HUES64 (cell line): ENCODE measurements at regions not wholly inside any gene's neighbourhood (a gene's known extent, or its start where the extent isn't known, plus 50 kb on each side); places are given as distances from the start of the nearest gene placed in this dataset.
A peak's percentile ranks its signal among the peaks of the same experiment; 100 is the strongest.

Experiments
- H3K27ac ChIP-seq: 2 replicates; pipeline ENCODE4 v1.7.0; 2013; ENCODE audit warnings: low read depth, low read length, inconsistent platforms
- H3K27me3 ChIP-seq: 2 replicates; pipeline ENCODE4 v1.6.1; 2013; ENCODE audit warnings: mild to moderate bottlenecking, low read length; ENCODE audit not compliant: insufficient read depth
- H3K36me3 ChIP-seq: 2 replicates; pipeline ENCODE4 v1.6.1; 2013; ENCODE audit warnings: mild to moderate bottlenecking, low read length; ENCODE audit not compliant: insufficient read depth
- H3K4me1 ChIP-seq: 2 replicates; pipeline ENCODE4 v1.6.1; 2013; ENCODE audit warnings: mild to moderate bottlenecking, low read length, moderate library complexity; ENCODE audit not compliant: insufficient read depth
- H3K4me3 ChIP-seq: 2 replicates; pipeline ENCODE4 v1.5.1; 2013; ENCODE audit warnings: mild to moderate bottlenecking, low read length, moderate library complexity
- H3K9ac ChIP-seq: 2 replicates; pipeline ENCODE4 v1.6.1; 2013; ENCODE audit warnings: mild to moderate bottlenecking, low read depth, low read length
- H3K9me3 ChIP-seq: 2 replicates; pipeline ENCODE4 v1.6.1; 2013; ENCODE audit warnings: low read depth, low read length; ENCODE audit not compliant: insufficient read depth
- WGBS: fragments of 150-250, 120-280 bp; methylation state at CpG from one replicate; pipeline ENCODE4 v1.1.7; 2013; ENCODE audit warnings: missing lambda C conversion rate; 5-methylcytosine and 5-hydroxymethylcytosine counted together

GRCh38 chr7:84565345-84566074 is 370.9 kb upstream of the SEMA3A start:
- Histone ChIP-seq H3K27ac (no peak overlapping the region), H3K9ac (no peak overlapping the region), H3K4me3 (no peak overlapping the region), H3K36me3 (no peaks in the 10 kb centered on the region), H3K9me3 (no peaks in the 10 kb centered on the region), H3K4me1 (no peaks in the 10 kb centered on the region; the same call in 1 of the 2 replicates), H3K27me3 (no peaks in the 10 kb centered on the region)
- WGBS: 94% methylated on average over 2 of the region's 2 CpGs

- H3K36me3 ChIP-seq: no peaks in the 10 kb centered on the region
- peaks cover 3% of the 10 kb centered on the region; the same call in 1 of the 2 replicates for H3K9me3 ChIP-seq
- H3K9ac ChIP-seq: no peak overlapping the region
- no peak overlapping the region for H3K4me3 ChIP-seq
- H3K4me1 ChIP-seq: peaks cover 9% of the 10 kb centered on the region
- no peak overlapping the region for H3K27ac ChIP-seq
- H3K27me3 ChIP-seq: no peaks in the 10 kb centered on the region
Measured at GRCh38 chr7:84553711-84554110, 359.1 kb upstream of the SEMA3A start.

- Histone ChIP-seq H3K9me3 (no peaks in the 10 kb centered on the region), H3K36me3 (no peaks in the 10 kb centered on the region), H3K9ac (no peak overlapping the region), H3K27me3 (no peaks in the 10 kb centered on the region), H3K4me3 (no peak overlapping the region), H3K27ac (peak overlapping the region; percentile 44; the same call in 1 of the 2 replicates), H3K4me1 (peaks cover 19% of the 10 kb centered on the region)
- 0% methylated on average over 1 of the region's 1 CpG for WGBS
Measured at GRCh38 chr7:84549409-84549808, 354.8 kb upstream of the SEMA3A start.

- peak overlapping the region; percentile 11; the same call in 1 of the 2 replicates for H3K9ac ChIP-seq
- peak overlapping the region; percentile 44 for H3K27ac ChIP-seq
- H3K27me3 ChIP-seq: no peaks in the 10 kb centered on the region
- no peaks in the 10 kb centered on the region for H3K36me3 ChIP-seq
- no peak overlapping the region for H3K4me3 ChIP-seq
- H3K4me1 ChIP-seq: peaks cover 19% of the 10 kb centered on the region
- no peaks in the 10 kb centered on the region for H3K9me3 ChIP-seq
- 47% methylated on average over 3 of the region's 5 CpGs for WGBS
Measured at GRCh38 chr7:84548366-84549365, 354.1 kb upstream of the SEMA3A start.

- Histone ChIP-seq H3K27ac (no peak overlapping the region), H3K27me3 (no peaks in the 10 kb centered on the region), H3K9me3 (no peaks in the 10 kb centered on the region), H3K4me3 (no peak overlapping the region), H3K9ac (no peak overlapping the region), H3K4me1 (peaks cover 19% of the 10 kb centered on the region), H3K36me3 (no peaks in the 10 kb centered on the region)
- 100% methylated on average over 1 of the region's 2 CpGs for WGBS
Measured at GRCh38 chr7:84547331-84547730, 352.7 kb upstream of the SEMA3A start.

- Histone ChIP-seq H3K9ac (no peak overlapping the region), H3K27me3 (no peaks in the 10 kb centered on the region), H3K36me3 (no peaks in the 10 kb centered on the region), H3K4me1 (peaks cover 19% of the 10 kb centered on the region), H3K27ac (no peak overlapping the region), H3K4me3 (no peak overlapping the region), H3K9me3 (no peaks in the 10 kb centered on the region)
- WGBS: 96% methylated on average over 12 of the region's 12 CpGs
Measured at GRCh38 chr7:84546403-84546802, 351.8 kb upstream of the SEMA3A start.

GRCh38 chr7:84538268-84538667 is 343.7 kb upstream of the SEMA3A start:
- Histone ChIP-seq H3K4me3 (no peak overlapping the region), H3K27ac (no peak overlapping the region), H3K36me3 (no peaks in the 10 kb centered on the region), H3K4me1 (0 out of 2 replicates have a peak, but pooled peaks cover 2% of the 10 kb centered on the region), H3K9me3 (no peaks in the 10 kb centered on the region), H3K9ac (no peak overlapping the region), H3K27me3 (no peaks in the 10 kb centered on the region)
- 95% methylated on average over 2 of the region's 5 CpGs for WGBS

- Histone ChIP-seq H3K9me3 (no peaks in the 10 kb centered on the region), H3K27me3 (no peaks in the 10 kb centered on the region), H3K36me3 (no peaks in the 10 kb centered on the region), H3K9ac (no peak overlapping the region), H3K4me3 (no peak overlapping the region), H3K4me1 (peaks cover 17% of the 10 kb centered on the region), H3K27ac (no peak overlapping the region)
- 90% methylated on average over 2 of the region's 3 CpGs for WGBS
Measured at GRCh38 chr7:84536271-84536870, 341.8 kb upstream of the SEMA3A start.

- H3K9ac ChIP-seq: no peak overlapping the region
- H3K27ac ChIP-seq: no peak overlapping the region
- H3K36me3 ChIP-seq: no peaks in the 10 kb centered on the region
- 81% methylated on average over 3 of the region's 3 CpGs for WGBS
- H3K4me1 ChIP-seq: peaks cover 17% of the 10 kb centered on the region
- no peak overlapping the region for H3K4me3 ChIP-seq
- H3K9me3 ChIP-seq: no peaks in the 10 kb centered on the region
- no peaks in the 10 kb centered on the region for H3K27me3 ChIP-seq
Measured at GRCh38 chr7:84535580-84536270, 341.1 kb upstream of the SEMA3A start.

GRCh38 chr7:84533182-84533581 is 338.6 kb upstream of the SEMA3A start:
- no peaks in the 10 kb centered on the region for H3K36me3 ChIP-seq
- H3K4me3 ChIP-seq: no peak overlapping the region
- peaks cover 20% of the 10 kb centered on the region for H3K4me1 ChIP-seq
- H3K27ac ChIP-seq: no peak overlapping the region
- no peaks in the 10 kb centered on the region for H3K9me3 ChIP-seq
- H3K9ac ChIP-seq: no peak overlapping the region
- H3K27me3 ChIP-seq: no peaks in the 10 kb centered on the region
